ENCODE measurements at regions not wholly inside any gene's neighbourhood (a gene's known extent, or its start where the extent isn't known, plus 50 kb on each side); places are given as distances from the start of the nearest gene placed in this dataset.

- no peak for TF ChIP-seq DDX20 (tag; IDR thresholded peaks at IDR 0.05; ENCODE audit: low read depth)
- peak; percentile 10; the same call in 1 of the 2 replicates for TF ChIP-seq NCOR1 (IDR thresholded peaks at IDR 0.05)
- TF ChIP-seq TEAD4 (IDR thresholded peaks at IDR 0.05; ENCODE audit: low read length): no peak
- no peak for TF ChIP-seq TEAD4 (CRISPR knock-in tag; IDR thresholded peaks at IDR 0.05; ENCODE audit: borderline replicate concordance)
- TF ChIP-seq GABPB2 (CRISPR knock-in tag; conservative IDR thresholded peaks at IDR 0.05): no peak
- no peak for TF ChIP-seq CCNT2 (IDR thresholded peaks at IDR 0.05; ENCODE audit: borderline replicate concordance, extremely low read depth, insufficient read length, low read depth, low read length)
- TF ChIP-seq ZNF24 (IDR thresholded peaks at IDR 0.05): no peak
- TF ChIP-seq KDM5B (IDR thresholded peaks at IDR 0.05; ENCODE audit: insufficient replicate concordance, low read depth, low read length): no peak
- TF ChIP-seq TRIM28 (IDR thresholded peaks at IDR 0.05): no peak
- no peak for TF ChIP-seq TAL1 (IDR thresholded peaks at IDR 0.05)
- no peak for TF ChIP-seq HCFC1 (IDR thresholded peaks at IDR 0.05; ENCODE audit: low read depth, low read length)
- no peak for TF ChIP-seq DIDO1 (tag; IDR thresholded peaks at IDR 0.05; ENCODE audit: low read depth)
- TF ChIP-seq ZBTB17 (CRISPR knock-in tag; IDR thresholded peaks at IDR 0.05): no peak
- peak; percentile 93 for TF ChIP-seq CHD1 (IDR thresholded peaks at IDR 0.05; ENCODE audit: low read length)
- TF ChIP-seq ZNF121 (CRISPR knock-in tag; conservative IDR thresholded peaks at IDR 0.05): no peak
- no peak for TF ChIP-seq ZNF224 (CRISPR knock-in tag; IDR thresholded peaks at IDR 0.05)
- no peak for TF ChIP-seq E2F1 (CRISPR knock-in tag; IDR thresholded peaks at IDR 0.05)
- no peak for TF ChIP-seq ZSCAN29 (IDR thresholded peaks at IDR 0.05)
- TF ChIP-seq TRIM24 (IDR thresholded peaks at IDR 0.05): no peak
- TF ChIP-seq GABPB1 (CRISPR knock-in tag; IDR thresholded peaks at IDR 0.05): no peak
- no peak for TF ChIP-seq ZNF124 (CRISPR knock-in tag; IDR thresholded peaks at IDR 0.05)
- no peak for TF ChIP-seq MBD2 (IDR thresholded peaks at IDR 0.05; ENCODE audit: borderline replicate concordance, low read depth)
- TF ChIP-seq PURB (CRISPR knock-in tag; IDR thresholded peaks at IDR 0.05; ENCODE audit: low read depth): no peak
- no peak for TF ChIP-seq ZNF778 (CRISPR knock-in tag; IDR thresholded peaks at IDR 0.05)
- no peak for TF ChIP-seq CREBBP (IDR thresholded peaks at IDR 0.05; ENCODE audit: low read depth, low read length)
- no peak for TF ChIP-seq CHD4 (IDR thresholded peaks at IDR 0.05; ENCODE audit: insufficient read depth, insufficient replicate concordance, low read depth, low read length, poor library complexity, severe bottlenecking)
- TF ChIP-seq ZNF696 (CRISPR knock-in tag; conservative IDR thresholded peaks at IDR 0.05): no peak
- TF ChIP-seq NR3C1 (CRISPR knock-in tag; IDR thresholded peaks at IDR 0.05): no peak
- TF ChIP-seq MNT (conservative IDR thresholded peaks at IDR 0.05): 0 out of 4 replicates have a peak, but pooled peaks of 1 of the 2 experiments have one; percentile 16
Measured at GRCh38 chr6:67883500-67884366, 751.3 kb upstream of the ADGRB3 start (continued).

All from K562 (cell line).